SJSA1 (cell line): ENCODE measurements at regions not wholly inside any gene's neighbourhood (a gene's known extent, or its start where the extent isn't known, plus 50 kb on each side); places are given as distances from the start of the nearest gene placed in this dataset.

Experiments
- DNase-seq, 2 experiments: peaks; one replicate each; pipeline ENCODE4 v3.0.0-alpha.2; 2015 to 2020; ENCODE audit warnings: low spot score in 2 of 2, low read depth in 1 of 2
- H3K27ac ChIP-seq: fragments of 250-450 bp; sonication (Bioruptor Pico); 2 replicates; pipeline ENCODE4 v1.5.1; 2020; ENCODE audit warnings: mild to moderate bottlenecking, moderate library complexity
- H3K27me3 ChIP-seq: fragments of 250-450 bp; sonication (Bioruptor Pico); replicated peaks from 2 replicates; pipeline ENCODE4 v1.5.1; 2020; ENCODE audit warnings: mild to moderate bottlenecking, moderate library complexity
- H3K36me3 ChIP-seq: fragments of 250-450 bp; sonication (Bioruptor Pico); 2 replicates; pipeline ENCODE4 v1.5.1; 2020; ENCODE audit warnings: mild to moderate bottlenecking
- H3K4me1 ChIP-seq: fragments of 250-450 bp; sonication (Bioruptor Pico); replicated peaks from 2 replicates; pipeline ENCODE4 v1.6.1; 2021; ENCODE audit warnings: mild to moderate bottlenecking
- H3K4me3 ChIP-seq: fragments of 250-450 bp; sonication (Bioruptor Pico); 2 replicates; pipeline ENCODE4 v1.5.1; 2020; ENCODE audit warnings: mild to moderate bottlenecking
- H3K9me3 ChIP-seq: fragments of 250-450 bp; sonication (Bioruptor Pico); replicated peaks from 2 replicates; pipeline ENCODE4 v1.5.1; 2020; ENCODE audit warnings: mild to moderate bottlenecking

DNA sequence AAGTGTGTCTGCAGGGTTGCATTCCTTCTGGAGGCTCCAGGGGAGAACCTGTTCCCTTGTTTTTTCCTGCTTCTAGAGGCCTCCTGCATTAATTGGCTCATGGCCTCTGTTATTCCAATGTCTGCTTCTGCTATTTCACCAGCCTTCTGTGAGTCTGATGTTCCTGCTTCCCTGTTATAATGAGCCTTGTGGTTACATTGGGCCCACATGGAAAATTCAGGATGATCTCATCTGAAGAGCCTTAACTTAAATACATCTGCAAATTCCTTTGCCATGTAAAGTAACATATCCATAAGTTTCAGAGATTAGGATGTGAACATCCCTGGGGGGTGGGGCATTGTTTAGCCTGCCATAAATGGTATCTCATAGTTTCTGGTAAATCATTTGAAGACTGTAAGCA is 181.1 kb downstream of the RWDD3 start:
- no peaks in the 10 kb centered on the region for H3K36me3 ChIP-seq
- H3K27ac ChIP-seq = no peak overlapping the region
- no peak overlapping the region for H3K4me3 ChIP-seq
- H3K4me1 ChIP-seq = no peaks in the 10 kb centered on the region
- no peak for DNase-seq
- no peaks in the 10 kb centered on the region for H3K27me3 ChIP-seq
- H3K9me3 ChIP-seq = no peaks in the 10 kb centered on the region

GRCh38 chr1:95426772-95427171 is 192.8 kb downstream of the RWDD3 start:
- Histone ChIP-seq H3K9me3 (no peaks in the 10 kb centered on the region), H3K36me3 (no peaks in the 10 kb centered on the region), H3K27me3 (no peaks in the 10 kb centered on the region), H3K27ac (no peak overlapping the region), H3K4me3 (no peak overlapping the region), H3K4me1 (peaks cover 11% of the 10 kb centered on the region)
- DNase-seq = no peak

GRCh38 chr1:95427525-95427924 is 193.5 kb downstream of the RWDD3 start:
- Histone ChIP-seq H3K27ac (no peak overlapping the region), H3K27me3 (no peaks in the 10 kb centered on the region), H3K4me1 (peaks cover 11% of the 10 kb centered on the region), H3K36me3 (no peaks in the 10 kb centered on the region), H3K9me3 (no peaks in the 10 kb centered on the region), H3K4me3 (no peak overlapping the region)
- no peak for DNase-seq

- H3K36me3 ChIP-seq = no peaks in the 10 kb centered on the region
These were observed 197.2 kb downstream of the RWDD3 start for GRCh38 chr1:95431235-95431634.

GRCh38 chr1:95435611-95436010 is 201.6 kb downstream of the RWDD3 start:
- Histone ChIP-seq H3K4me1 (0 out of 2 replicates have a peak, but pooled peaks cover 3% of the 10 kb centered on the region), H3K4me3 (no peak overlapping the region), H3K27me3 (no peaks in the 10 kb centered on the region), H3K27ac (no peak overlapping the region), H3K9me3 (no peaks in the 10 kb centered on the region), H3K36me3 (no peaks in the 10 kb centered on the region)
- DNase-seq = no peak

More at GRCh38 chr1:95431235-95431634, 197.2 kb downstream of the RWDD3 start:
- peaks cover 11% of the 10 kb centered on the region for H3K4me1 ChIP-seq
- H3K27ac ChIP-seq = no peak overlapping the region
- no peak overlapping the region for H3K4me3 ChIP-seq
- peak in 1 of 2 experiments; percentile 17 for DNase-seq
- no peaks in the 10 kb centered on the region for H3K9me3 ChIP-seq
- no peaks in the 10 kb centered on the region for H3K27me3 ChIP-seq

DNA sequence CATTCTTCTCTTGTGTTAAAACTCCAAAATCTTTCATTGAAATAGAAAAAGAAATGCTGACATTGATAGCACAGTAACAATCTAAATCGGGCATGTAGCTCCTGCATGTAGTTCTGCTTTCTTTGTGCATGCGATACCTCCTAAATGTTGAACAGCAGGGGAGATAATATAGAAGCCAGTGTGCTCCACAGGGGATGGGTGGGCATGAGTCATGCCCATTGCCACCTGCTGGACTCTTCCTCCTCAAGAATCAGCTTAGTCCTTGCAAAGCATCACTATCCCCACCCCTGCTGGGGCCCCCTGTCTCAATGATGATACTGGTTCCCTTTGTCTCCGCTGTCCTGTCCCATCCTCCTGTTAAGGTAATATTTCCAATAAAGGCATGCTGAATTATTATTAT is 203.0 kb downstream of the RWDD3 start:
- H3K4me3 ChIP-seq = no peak overlapping the region
- no peaks in the 10 kb centered on the region for H3K36me3 ChIP-seq
- no peaks in the 10 kb centered on the region for H3K4me1 ChIP-seq
- no peaks in the 10 kb centered on the region for H3K27me3 ChIP-seq
- no peak overlapping the region for H3K27ac ChIP-seq
- DNase-seq = no peak
- no peaks in the 10 kb centered on the region for H3K9me3 ChIP-seq

DNA sequence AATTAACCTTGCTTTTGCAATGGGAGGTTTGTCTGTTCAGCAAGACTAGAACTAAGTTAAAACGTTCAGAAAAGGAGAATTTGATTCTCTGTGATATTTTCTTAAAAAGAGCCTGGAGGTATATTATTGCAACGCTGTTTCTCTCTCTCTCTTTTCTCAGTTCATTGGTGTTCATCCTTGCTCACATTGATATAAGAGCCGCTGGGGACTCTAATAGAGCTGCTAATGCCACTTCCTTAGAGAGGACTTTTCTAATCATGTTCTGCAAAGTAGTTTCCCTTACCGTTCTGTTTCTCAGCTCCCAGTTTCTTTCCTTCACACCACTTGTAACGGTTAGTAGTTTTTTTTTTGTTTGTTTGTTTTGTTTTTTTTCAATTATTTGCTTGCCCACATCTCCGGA is 203.8 kb downstream of the RWDD3 start:
- no peaks in the 10 kb centered on the region for H3K27me3 ChIP-seq
- no peak for DNase-seq
- H3K4me3 ChIP-seq = no peak overlapping the region
- H3K36me3 ChIP-seq = no peaks in the 10 kb centered on the region
- no peaks in the 10 kb centered on the region for H3K9me3 ChIP-seq
- no peak overlapping the region for H3K27ac ChIP-seq
- H3K4me1 ChIP-seq = no peaks in the 10 kb centered on the region

GRCh38 chr1:95438218-95438948 is 204.4 kb downstream of the RWDD3 start:
- DNase-seq = no peak
- no peaks in the 10 kb centered on the region for H3K27me3 ChIP-seq
- no peaks in the 10 kb centered on the region for H3K9me3 ChIP-seq
- H3K4me1 ChIP-seq = no peaks in the 10 kb centered on the region
- H3K36me3 ChIP-seq = no peaks in the 10 kb centered on the region
- H3K27ac ChIP-seq = no peak overlapping the region
- H3K4me3 ChIP-seq = no peak overlapping the region

GRCh38 chr1:95440511-95440910 is 206.5 kb downstream of the RWDD3 start:
- Histone ChIP-seq H3K4me1 (no peaks in the 10 kb centered on the region), H3K4me3 (no peak overlapping the region), H3K36me3 (no peaks in the 10 kb centered on the region), H3K27ac (no peak overlapping the region), H3K27me3 (no peaks in the 10 kb centered on the region), H3K9me3 (no peaks in the 10 kb centered on the region)
- no peak for DNase-seq

DNA sequence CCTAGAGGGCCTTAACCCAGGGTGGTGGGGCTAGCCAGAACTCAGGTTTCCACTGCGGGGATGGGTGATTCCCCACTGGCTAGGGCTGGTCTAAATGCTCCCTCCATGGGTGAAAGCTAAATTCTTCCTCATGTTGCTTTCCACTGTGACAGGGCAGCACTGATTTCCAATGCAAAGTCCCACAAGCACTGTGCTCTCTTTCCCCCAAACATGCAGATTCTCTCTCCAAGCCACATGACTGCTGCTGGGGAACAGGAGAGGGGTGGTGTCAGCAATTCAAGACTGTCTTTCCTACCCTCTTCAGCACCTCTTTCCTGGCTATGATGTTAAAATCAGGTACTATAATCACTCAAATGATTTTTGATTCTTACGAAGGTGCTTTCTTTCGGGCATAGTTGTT is 215.5 kb downstream of the RWDD3 start:
- Histone ChIP-seq H3K9me3 (no peaks in the 10 kb centered on the region), H3K36me3 (no peaks in the 10 kb centered on the region)

DNA sequence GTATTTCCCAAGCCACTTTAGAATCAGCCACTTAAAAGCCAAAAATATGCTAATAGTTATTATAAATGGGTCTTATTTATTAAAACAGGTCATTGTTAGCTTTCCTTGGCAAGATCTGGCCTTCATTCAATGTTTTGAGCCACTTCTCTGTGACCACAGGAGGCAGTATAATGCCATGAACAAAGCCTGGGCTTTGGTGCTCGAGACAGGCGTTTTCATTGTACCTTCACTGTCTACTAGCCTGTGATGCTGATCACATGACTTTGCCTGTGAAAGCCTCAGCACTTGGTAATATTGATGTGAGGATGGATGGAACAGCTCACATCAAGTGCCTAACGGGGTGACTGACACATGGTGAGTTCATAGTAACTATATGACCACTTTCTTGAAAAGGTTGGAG is 217.0 kb downstream of the RWDD3 start:
- Histone ChIP-seq H3K4me1 (no peaks in the 10 kb centered on the region), H3K4me3 (no peak overlapping the region), H3K36me3 (no peaks in the 10 kb centered on the region), H3K27ac (no peak overlapping the region), H3K9me3 (no peaks in the 10 kb centered on the region), H3K27me3 (no peaks in the 10 kb centered on the region)
- DNase-seq = no peak

More for the DNA sequence above, 215.5 kb downstream of the RWDD3 start:
- Histone ChIP-seq H3K27me3 (no peaks in the 10 kb centered on the region), H3K4me1 (no peaks in the 10 kb centered on the region), H3K27ac (no peak overlapping the region), H3K4me3 (no peak overlapping the region)
- DNase-seq = no peak

DNA sequence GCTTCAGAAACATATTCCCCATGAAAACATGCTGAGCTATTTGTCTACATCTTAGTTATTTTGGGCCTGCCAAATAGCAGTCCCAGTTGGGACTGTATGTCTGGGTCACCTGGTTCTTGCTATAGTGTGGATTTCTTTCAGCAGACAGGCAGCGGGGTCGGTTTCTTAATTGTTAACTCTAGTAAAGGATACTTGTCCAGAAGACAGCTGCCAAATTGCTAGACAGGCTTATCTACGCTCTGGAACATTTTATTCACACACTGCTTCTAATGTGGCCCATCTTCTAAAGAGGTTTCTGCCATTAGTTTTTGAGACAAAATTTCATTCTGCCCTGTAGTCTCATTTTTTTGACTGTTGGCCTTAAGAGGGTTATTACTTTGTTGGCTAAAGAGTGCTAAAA is 217.9 kb downstream of the RWDD3 start:
- no peak overlapping the region for H3K4me3 ChIP-seq
- H3K27ac ChIP-seq = no peak overlapping the region
- H3K9me3 ChIP-seq = no peaks in the 10 kb centered on the region
- no peaks in the 10 kb centered on the region for H3K4me1 ChIP-seq
- no peaks in the 10 kb centered on the region for H3K27me3 ChIP-seq
- no peaks in the 10 kb centered on the region for H3K36me3 ChIP-seq
- DNase-seq = no peak

DNA sequence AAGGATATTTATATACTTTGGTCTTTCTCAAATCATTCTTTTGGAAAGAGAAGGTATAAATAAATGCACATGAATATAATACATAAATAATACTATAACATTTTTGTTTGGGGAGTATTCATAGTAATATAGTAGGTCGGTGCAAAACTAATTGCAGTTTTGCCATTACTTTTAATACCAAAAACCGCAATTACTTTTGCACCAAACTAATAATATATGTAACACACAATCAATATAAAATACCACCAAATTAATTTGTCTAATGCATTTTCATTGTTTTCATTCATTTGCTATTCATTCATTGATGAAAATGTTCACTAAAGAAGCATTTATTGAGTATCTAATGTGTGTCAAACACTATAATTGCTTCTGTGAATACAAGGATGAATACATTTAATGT is 219.0 kb downstream of the RWDD3 start:
- H3K36me3 ChIP-seq = no peaks in the 10 kb centered on the region
- H3K9me3 ChIP-seq = no peaks in the 10 kb centered on the region
- no peak overlapping the region for H3K27ac ChIP-seq
- no peaks in the 10 kb centered on the region for H3K4me1 ChIP-seq
- H3K27me3 ChIP-seq = no peaks in the 10 kb centered on the region
- no peak overlapping the region for H3K4me3 ChIP-seq
- DNase-seq = no peak

DNA sequence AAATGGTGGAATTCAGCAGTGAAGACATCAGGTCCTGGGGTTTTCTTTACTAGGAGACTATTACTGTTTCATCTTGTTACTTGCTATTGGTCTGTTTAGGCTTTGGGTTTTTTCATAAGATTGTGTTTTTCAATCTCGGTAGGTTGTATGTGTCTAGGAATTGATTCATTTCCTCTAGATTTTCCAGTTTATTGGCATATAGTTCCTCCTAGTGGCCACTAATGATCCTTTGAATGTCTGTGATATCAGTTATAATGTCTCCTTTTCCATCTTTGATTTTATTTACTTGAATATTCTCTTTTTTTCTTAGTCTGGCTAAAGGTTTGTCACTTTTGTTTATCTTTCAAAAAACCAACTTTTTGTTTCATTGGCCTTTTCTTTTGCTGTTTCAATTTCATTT is 233.0 kb downstream of the RWDD3 start:
- no peak overlapping the region for H3K4me3 ChIP-seq
- H3K4me1 ChIP-seq = no peaks in the 10 kb centered on the region
- H3K27ac ChIP-seq = no peak overlapping the region
- no peaks in the 10 kb centered on the region for H3K9me3 ChIP-seq
- no peaks in the 10 kb centered on the region for H3K36me3 ChIP-seq
- DNase-seq = no peak
- no peaks in the 10 kb centered on the region for H3K27me3 ChIP-seq
